GM18508 (cell line): ENCODE measurements at regions not wholly inside any gene's neighbourhood (a gene's known extent, or its start where the extent isn't known, plus 50 kb on each side); places are given as distances from the start of the nearest gene placed in this dataset.

Experiments
- ATAC-seq: cut with Tn5 transposase; IDR thresholded peaks from one replicate; pipeline ENCODE4 v1.9.1; 2021; ENCODE audit warnings: moderate number of reproducible peaks; ENCODE audit not compliant: insufficient read depth, unreplicated experiment

DNA sequence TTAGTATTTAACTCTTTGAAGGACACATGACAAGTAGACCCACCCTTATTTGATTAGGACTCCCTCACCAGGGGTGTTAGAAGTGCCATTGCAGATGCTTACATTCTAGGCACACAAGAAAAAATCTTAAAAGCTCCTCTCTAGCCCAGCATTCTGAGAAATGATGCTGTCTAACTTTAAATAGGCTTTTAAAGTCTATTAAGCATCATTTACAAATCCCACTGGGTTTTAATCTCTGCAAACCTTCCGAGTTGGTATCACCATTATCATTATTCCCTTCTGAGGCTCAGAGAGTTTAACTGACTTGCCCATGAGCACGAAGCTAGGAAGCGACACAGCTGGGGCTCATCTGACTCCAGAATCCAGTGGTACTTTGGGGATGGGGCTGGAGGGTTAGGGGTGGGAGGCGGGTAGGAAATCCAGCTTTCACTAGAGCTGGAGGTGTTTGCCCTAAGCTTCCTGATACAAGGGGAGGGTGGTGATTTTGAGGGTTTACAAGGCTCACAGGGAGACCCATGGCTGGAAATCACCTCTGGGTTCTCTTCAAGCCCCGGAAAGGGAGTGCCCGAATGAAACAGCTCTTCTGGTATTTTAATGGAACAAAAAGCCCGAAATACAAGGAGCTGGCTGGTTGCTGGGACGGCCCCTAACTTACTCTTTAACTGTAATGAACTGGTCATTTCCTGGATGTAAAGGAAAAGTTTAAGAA, 109.2 kb upstream of the FUT8 start:
- ATAC-seq = no peak

DNA sequence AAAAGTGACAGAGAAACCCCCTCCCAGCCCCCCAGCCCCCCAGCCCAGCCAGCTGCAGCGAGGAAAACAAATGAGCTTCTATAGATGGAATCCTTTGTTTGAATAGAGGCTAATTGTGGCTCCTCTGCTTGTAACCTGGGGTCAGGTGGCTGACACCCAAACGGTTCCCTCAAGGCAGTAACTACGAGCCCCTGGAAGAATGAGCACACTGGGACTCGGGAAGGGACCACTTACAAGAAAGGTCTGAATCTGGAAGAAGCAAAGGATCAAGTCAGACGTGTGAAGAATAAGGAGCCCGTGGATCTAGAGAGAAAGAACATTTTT, 108.7 kb upstream of the FUT8 start:
- ATAC-seq = no peak

DNA sequence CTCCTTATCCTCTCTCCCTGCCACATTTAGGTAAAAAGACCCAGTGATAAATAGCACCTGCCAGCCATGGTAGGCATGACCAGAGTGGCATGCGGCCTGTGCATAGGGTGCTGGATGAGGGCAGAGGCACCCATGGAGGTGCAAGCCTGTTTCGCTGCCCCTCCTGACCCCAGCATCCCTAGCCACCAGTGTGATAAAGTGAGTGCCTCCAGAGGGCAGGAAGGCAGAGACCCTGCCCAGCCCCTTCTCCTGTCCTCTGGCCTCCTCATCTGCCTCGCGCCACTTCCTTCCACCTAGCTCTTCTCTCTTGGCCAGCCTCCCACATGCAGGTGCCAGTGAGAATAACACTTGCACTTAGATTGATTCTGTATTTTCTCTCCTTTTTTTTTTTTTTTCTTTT, 108.3 kb upstream of the FUT8 start:
- no peak for ATAC-seq

DNA sequence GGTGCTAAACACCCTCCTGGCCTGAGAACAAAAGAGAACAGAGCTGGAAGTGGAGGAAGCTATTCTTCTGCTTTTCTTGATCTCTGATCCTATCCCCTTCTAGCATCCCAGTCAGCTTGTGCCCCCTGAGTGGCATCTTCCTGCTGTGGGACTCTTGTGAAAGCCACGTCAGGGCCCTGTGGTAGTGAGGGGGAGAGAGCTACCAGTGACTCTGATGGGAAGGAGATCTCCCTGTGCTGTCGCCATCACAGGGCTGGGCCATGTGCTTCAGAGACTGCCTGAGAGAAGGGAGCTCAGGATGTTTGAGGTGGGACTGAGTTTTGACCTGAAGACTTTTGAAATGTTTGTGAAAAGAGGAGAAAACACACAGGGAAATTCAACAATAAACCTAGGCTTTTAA, 107.6 kb upstream of the FUT8 start:
- no peak for ATAC-seq

DNA sequence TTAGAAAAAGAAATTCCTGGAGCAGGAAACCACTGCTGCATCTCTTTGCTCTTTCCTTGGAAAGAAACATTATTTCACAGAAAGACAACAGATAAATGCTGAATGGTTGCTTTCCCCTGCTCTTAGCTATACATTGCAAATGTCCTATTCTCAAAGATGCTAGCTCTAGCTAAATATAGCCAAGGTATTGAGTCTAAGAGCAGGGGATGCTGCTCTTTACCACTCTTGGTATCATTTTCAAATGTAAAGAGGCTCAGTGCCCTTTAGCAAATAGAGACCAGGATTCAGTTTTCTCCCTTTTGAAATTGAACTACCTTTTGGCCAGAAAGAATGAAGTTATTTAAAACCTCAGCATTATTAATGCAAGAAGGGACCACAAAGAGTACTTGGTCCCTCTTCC, 104.0 kb upstream of the FUT8 start:
- ATAC-seq = no peak

DNA sequence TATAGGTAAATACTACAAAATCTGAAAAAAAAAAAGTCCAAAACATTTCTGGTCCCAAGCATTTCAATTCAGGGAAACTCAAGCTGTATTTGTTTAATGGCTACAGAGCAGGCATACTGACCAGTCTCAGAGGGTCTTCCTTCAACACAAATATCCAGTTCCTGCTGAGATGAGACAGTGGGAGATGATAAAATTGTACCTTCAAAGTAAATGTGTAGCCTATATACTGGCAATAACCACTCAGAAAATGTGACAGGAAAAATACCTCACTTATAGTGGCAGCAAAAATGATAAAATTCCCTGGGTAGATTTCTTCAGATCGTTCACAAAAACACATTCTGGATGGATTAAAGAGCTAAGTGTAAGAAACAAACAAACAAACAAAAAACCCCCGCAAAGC, 102.0 kb upstream of the FUT8 start:
- no peak for ATAC-seq

DNA sequence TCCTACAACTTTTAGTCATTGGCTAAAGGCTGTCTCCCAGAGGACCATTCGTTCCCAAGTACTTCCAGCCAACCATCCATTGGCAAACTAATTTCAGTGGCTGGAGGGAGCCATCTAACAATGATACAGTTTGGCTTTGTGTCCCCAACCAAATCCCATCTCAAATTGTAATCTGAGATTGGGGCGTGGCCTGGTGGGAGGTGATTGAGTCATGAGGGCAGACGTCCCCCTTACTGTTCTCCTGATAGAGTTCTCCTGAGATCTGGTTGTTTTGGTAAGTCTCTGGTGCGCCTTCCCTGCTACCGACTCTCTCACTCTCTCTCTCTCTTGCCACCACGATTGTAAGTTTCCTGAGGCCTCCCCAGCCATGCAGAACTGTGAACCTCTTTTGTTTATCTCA, 99.7 kb upstream of the FUT8 start:
- no peak for ATAC-seq

DNA sequence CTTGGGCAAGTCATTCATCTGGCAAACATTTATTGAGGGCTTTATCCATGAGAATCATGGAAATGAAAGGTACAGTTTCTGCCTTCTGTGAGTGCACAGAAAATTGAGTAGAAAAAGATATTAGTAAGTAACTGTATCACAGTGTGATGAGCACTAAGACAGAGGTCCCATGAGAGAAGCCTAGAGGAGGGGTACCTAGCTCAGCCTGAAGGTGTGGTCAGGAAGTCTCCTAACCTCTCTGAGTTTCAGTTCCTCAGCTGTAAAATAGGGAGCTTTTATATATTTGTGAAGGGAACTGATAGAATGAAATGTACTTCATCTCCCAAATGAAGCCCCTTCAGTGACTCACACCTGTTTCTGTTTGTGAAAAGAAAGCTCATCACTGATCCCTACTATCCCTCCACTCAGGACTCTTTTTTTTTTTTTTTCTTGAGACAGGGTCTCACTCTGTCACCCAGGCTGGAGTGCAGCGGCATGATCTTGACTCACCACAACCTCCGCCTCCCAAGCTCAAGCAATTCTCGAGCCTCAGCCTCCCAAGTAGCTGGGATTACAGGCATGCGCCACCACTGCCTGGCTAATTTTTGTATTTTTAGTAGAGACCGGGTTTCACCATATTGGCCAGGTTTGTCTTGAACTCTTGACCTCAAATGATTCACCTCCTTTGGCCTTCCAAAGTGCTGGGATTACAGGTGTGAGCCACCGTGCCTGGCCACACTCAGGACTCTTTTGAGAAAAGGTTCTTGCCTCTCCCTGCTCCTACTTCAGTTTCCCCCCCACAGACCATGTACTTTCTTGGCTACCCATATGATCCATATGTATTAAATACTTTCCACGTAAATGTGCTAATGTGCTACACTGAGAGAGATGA, 93.7 kb upstream of the FUT8 start:
- ATAC-seq = peak; percentile 63

DNA sequence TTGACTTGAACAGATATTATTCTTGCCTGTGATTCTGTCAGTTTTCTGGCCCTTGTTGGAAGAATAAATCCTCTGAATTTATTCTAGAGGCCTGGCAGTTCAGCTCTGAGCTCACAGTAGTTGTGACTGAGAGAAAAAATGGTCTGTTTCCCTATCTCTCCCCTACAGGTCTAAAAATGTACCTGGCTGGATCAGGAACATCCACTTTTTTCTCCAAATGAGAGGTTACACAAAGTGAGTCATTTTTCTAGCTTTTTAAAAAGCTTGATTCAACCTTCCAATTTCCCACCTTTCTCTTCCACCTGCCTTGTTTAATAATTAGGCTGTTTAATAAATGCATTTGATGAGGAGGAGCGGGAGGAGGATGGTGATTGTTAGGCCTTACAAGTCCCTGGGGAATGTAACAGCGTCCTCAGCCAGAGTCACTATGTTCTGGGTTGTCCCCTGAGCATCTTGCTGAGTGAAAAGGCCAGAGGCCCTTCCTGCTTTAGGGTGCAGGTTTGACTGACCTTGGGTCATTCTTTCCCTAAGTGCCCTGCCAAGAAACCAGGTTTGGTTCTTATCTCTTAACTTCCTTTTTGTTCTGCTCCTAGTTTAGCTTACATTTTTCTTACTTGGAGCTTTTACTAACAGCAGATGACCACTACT, 91.7 kb upstream of the FUT8 start:
- ATAC-seq = no peak

DNA sequence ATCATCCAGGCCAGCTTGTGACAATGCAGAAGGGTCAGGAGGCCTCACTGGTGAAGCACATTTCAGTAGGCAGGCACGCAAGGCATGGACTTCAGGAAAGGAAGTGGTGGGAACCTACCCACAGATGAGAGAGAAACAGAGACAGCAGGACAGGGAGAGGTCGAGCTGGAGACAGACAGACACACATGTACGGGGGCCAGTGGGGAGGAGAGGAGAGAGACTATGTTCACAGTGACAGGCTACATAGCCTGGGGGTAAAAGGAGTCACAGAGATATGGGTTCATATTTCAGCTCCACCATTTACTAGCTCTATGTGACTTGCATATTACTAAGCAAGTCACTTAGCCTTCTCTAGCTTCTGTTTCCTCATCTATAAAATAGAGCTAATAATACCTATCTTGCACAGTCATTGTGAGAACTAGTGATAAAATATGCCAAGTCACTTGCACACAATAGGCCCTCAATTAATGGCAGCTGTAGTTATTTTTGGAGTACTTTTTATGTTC, 91.1 kb upstream of the FUT8 start:
- no peak for ATAC-seq

DNA sequence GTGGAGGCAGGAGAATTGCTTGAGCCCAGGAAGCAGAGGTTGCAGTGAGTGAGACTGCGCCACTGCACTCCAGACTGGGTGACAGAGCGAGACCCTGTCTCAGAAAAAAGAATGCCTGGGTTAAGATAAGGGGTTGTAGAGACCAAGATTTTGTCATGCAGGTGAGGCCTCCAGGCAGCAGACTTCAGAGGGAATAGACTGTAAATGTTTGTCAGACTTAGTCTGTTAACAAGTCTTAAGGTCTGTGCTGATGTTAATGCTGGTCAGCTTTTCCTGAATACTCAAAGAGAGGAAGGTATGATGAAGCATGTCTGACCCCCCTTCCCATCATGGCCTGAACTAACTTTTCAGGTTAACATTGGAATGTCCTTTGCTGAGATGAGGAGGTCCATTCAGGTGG, 83.0 kb upstream of the FUT8 start:
- ATAC-seq = no peak

DNA sequence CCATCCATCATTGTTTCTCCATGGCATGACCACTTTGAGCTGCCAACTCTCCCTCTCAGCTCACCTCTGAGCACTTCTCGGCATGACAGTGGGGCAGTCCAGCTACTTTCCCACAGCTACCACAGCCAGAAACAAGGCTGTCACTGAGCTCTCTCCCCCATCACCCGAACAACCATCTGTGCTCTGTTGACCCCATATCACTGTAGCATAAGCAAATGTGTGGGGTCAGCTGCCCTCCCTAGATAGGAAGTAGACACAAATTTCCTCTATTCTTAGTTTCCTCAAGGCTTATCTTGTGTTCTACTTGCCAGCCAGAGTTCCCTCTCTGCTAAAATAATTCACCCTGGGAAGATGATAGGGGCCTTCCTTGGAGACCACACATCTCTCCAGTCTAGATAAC, 82.6 kb upstream of the FUT8 start:
- ATAC-seq = no peak

DNA sequence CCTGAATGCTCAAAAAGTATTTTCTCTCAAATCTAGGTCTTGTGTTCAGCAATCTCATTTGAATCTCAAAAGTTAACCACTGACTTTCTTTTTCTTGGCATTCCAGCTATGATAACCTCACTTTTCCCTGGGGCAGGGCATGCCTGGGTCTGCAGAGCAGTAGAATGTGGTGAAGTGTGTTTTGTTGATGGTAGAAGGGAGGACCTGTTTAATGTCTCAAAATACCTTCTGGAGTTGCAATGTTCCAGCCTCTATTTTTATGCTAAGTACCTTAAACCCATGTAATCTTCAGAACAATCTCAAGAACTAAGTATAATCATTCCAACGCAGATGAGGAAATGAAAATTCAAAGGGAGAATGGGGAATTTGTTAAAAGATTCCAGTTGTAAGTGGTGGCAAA, 82.1 kb upstream of the FUT8 start:
- no peak for ATAC-seq

DNA sequence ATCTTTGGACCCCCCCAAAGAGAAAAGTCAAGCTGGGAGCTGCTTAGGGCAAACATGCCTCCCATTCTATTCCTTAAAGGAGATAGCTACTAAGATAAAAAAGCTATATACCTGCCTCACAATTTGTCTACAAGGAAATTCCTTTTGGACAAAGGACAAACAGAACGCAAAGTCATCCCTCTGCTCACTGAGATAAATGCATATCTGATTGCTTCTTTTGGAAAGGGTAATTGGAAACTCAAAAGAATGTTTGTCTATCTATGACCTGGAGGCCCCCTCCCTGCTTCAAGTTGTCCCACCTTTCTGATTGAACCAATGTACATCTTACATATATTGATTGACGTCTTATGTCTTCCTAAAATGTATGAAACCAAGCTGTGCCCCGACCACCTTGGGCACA, 80.9 kb upstream of the FUT8 start:
- ATAC-seq = no peak

DNA sequence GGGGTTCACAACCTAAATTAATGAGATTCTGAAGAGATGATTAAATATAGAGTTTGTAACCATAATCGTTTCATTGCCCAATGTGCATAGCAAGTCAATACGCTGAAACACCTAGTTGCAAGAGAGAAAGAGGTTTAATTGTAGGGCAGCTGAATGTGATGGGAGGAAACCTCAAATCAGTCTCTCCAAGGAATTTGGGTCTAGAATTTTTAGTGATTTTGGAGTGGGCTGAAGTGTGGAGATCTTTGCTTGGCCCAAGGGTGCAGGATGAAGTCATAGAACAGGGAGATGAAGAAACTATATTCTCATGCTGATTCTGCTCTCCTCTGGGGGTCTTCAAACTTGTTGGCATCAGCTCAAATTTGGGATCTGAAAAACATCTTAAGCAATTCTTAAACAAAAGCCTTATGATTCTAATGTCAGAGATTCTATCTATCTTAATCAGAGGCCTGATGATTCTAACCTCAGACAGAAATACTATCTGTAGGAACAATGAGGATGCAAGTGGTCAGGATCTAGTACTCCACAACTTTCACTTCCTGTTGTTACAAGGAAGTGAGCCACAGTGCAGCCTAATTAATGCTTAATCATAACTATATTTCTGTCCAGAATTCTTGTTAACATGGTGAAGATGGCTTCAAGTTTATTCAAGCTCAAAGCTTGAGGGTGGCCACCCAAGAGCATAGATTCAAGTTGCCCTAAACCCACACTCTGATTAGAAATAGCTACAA, 80.2 kb upstream of the FUT8 start:
- ATAC-seq = peak; percentile 46

DNA sequence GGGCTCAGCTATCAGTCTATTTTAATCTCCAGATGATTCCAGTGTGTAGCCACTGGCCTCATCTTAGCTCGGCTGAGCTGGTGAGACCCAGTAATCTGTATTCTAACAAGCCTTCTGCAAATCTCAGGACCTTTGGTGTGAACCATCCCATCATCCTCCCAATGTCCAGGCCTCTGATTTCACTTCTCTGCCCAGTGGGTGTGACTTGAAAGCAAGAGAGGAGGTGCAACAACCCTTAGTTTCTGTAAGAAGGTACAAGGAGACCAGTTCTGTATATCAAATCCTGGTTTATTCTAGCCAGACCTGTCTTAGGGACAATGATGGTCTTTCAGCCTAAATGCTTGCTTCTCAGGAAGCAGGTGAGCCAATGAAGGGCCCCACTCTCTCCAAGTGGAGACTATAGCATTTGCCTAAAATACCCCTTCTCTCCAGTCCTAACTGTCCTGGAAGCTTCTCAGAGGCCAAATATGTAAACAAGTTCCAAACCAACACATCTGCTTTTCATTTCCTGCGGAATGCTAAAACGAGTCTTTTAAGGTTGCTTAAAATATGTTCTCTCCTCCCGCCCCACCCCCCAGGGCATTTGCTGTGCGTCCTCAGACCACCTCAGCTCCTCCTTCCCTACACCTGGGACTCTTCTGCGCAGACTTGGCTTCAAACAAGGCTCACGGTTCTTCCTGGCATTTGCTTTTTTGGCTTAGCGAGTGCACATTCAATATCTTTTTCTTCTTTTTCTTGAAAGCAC, 78.4 kb upstream of the FUT8 start:
- no peak for ATAC-seq

DNA sequence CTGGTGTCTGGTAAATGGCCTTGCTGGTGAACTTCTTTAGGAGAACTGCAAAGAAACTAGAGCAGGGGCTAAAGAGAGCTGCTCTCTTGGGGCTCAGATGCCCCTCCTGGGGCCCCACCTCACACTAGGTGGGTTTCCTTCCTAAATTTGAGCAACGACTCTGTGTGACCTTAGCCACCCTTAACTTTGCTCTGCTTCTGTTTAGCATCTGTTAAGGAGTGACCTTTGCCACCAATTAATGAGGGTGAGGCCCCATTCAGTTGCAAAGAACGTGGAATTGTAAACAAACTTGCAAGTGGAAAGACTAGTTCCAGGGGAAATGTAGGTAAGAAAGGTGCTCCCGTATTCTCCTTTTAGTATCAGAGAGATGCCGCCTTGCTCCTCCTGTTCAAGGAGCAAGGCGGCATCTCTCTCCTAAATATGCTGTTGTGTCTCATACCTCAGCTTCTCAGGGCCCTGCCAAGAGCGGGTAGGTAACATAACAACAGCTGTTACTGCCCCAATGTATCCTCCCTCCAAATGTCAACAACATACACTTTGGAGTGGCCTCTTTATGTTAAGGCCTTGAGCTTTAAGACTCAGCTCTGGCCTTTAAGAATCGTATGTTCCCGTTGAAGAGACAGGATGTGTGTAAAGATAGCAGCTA, 77.6 kb upstream of the FUT8 start:
- no peak for ATAC-seq

DNA sequence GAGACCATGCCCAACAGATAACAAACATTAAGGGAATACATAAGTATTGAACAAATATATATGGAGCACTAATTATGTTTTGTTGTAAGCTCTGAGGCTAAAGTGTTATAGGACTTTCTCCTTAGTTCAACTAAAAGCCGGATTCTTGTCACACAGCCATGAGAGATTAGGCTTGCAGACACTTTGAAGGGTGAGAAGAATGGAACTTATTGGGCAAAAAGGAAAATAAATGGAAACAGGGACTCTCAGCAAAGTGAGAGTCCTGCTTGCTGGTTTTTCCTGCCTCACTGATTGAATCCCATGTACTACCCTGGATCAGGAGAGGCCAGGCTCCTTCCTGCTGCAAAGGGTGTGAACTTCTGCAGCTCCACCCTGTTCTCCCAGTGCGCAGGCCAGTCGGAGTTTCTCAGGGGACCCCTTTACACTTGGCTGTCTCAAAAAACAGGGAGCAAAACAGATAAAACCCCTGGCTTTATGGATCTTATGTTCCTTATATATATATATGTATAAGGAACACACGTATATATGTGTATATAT, 77.1 kb upstream of the FUT8 start:
- no peak for ATAC-seq

DNA sequence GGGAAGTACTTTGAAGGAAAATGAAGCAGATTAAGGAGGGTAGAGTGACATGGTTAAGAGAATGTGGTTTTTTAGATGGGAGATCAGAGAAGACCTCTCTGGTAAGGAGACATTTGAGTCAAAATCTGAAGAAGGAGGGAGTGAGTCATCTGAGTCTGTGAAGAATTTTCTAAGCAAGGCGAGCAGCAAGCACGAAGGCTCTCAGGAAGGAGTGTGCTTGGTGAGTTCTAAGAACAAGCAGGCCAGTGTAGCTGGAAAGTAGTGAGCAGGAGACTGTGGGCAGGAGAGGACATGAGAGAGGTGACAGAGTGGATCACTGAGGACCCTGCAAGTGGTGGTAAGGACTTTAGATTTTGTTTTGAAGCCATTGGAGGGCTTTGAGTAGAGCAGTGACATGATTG, 76.3 kb upstream of the FUT8 start:
- ATAC-seq = no peak
